Breast epithelium (tissue), 4 donors: ENCODE measurements at regions not wholly inside any gene's neighbourhood (a gene's known extent, or its start where the extent isn't known, plus 50 kb on each side); places are given as distances from the start of the nearest gene placed in this dataset.

ENCODE experiments used
- DNase-seq, 2 donors: peaks; one replicate each; pipeline ENCODE4 v3.0.0-alpha.2; 2019; ENCODE audit warnings: low spot score in 2 of 2
- H3K27ac ChIP-seq, 2 donors: fragments of 200-600 bp; sonication (generic) in 1 of 2; one replicate each; pipeline ENCODE4 v1.5.1; 2016 to 2019; ENCODE audit warnings: mild to moderate bottlenecking in 1 of 2
- H3K27me3 ChIP-seq, 2 donors: fragments of 200-600 bp; sonication (generic) in 1 of 2; one replicate each; pipeline versions ENCODE4 v1.5.1 to v1.6.0; 2017 to 2019; ENCODE audit warnings: control low read depth in 1 of 2, mild to moderate bottlenecking in 1 of 2
- H3K36me3 ChIP-seq: fragments of 200-600 bp; one replicate; pipeline ENCODE4 v1.5.1; 2019
- H3K4me1 ChIP-seq, 2 donors: fragments of 200-600 bp; sonication (generic); one replicate each; pipeline ENCODE4 v1.5.1; 2016 to 2019; ENCODE audit warnings: control low read depth in 1 of 2
- H3K4me3 ChIP-seq, 3 donors: fragments of 200-600 bp; sonication (generic); 1 replicate in 2 of 3; 2 replicates in 1 of 3; pipeline ENCODE4 v1.5.1; 2016 to 2019; ENCODE audit warnings: mild to moderate bottlenecking in 3 of 3, moderate library complexity in 2 of 3
- H3K9me3 ChIP-seq, 2 donors: fragments of 200-600 bp; sonication (generic) in 1 of 2; one replicate each; pipeline ENCODE4 v1.5.1; 2016 to 2019; ENCODE audit warnings: control low read depth in 1 of 2
- CTCF ChIP-seq, 3 donors: fragments of 450-650 bp; IDR thresholded peaks; one replicate each; pipeline ENCODE4 v1.5.1; 2016 to 2017; ENCODE audit warnings: antibody characterized with exemption in 3 of 3, mild to moderate bottlenecking in 3 of 3, moderate library complexity in 3 of 3
- POLR2A ChIP-seq: fragments of 450-650 bp; IDR thresholded peaks from one replicate; pipeline ENCODE4 v1.6.1; 2016; ENCODE audit warnings: antibody characterized with exemption, mild to moderate bottlenecking, moderate library complexity
- POLR2AphosphoS5 ChIP-seq, 3 donors: sonication (generic); formaldehyde crosslinking; IDR thresholded peaks; one replicate each; pipeline ENCODE4 v1.6.1; 2017; ENCODE audit warnings: antibody characterized with exemption in 3 of 3
- intact Hi-C: fragments of 100-400 bp; cut with DNase I; formaldehyde crosslinking; loops from one replicate; pipeline ENCODE4 v1.15.1; 2023; ENCODE audit warnings: low total_unique reads

GRCh38 chr4:13844740-13845139 is 217.2 kb upstream of the BOD1L1 start:
- Histone ChIP-seq H3K4me3 (no peak overlapping the region), H3K27ac (no peak overlapping the region), H3K4me1 (no peaks in the 10 kb centered on the region), H3K27me3 (no peaks in the 10 kb centered on the region), H3K36me3 (no peaks in the 10 kb centered on the region), H3K9me3 (no peaks in the 10 kb centered on the region)
- intact Hi-C loops, result no loop called here
- DNase-seq, result no peak
- TF ChIP-seq POLR2AphosphoS5 (IDR thresholded peaks at IDR 0.05) (no peak), CTCF (IDR thresholded peaks at IDR 0.05) (no peak), POLR2A (no peak)

- H3K4me3 ChIP-seq, result no peak overlapping the region
- H3K4me1 ChIP-seq, result no peaks in the 10 kb centered on the region
- no peaks in the 10 kb centered on the region for H3K9me3 ChIP-seq
- H3K27ac ChIP-seq, result no peak overlapping the region
- no peak for DNase-seq
- intact Hi-C loops, result no loop called here
- no peak for TF ChIP-seq CTCF (IDR thresholded peaks at IDR 0.05)
- H3K27me3 ChIP-seq, result no peaks in the 10 kb centered on the region
- no peaks in the 10 kb centered on the region for H3K36me3 ChIP-seq
Measured at GRCh38 chr4:13849778-13850177, 222.3 kb upstream of the BOD1L1 start.

- Histone ChIP-seq H3K9me3 (no peaks in the 10 kb centered on the region), H3K36me3 (no peaks in the 10 kb centered on the region), H3K4me3 (no peak overlapping the region), H3K27me3 (no peaks in the 10 kb centered on the region), H3K4me1 (no peaks in the 10 kb centered on the region), H3K27ac (no peak overlapping the region)
- DNase-seq, result no peak
- no peak for TF ChIP-seq POLR2A
- TF ChIP-seq CTCF (IDR thresholded peaks at IDR 0.05), result no peak
- TF ChIP-seq POLR2AphosphoS5 (IDR thresholded peaks at IDR 0.05), result no peak
- intact Hi-C loops, result no loop called here
Measured at GRCh38 chr4:13851085-13851940, 223.8 kb upstream of the BOD1L1 start.

GRCh38 chr4:13852411-13852810 is 224.9 kb upstream of the BOD1L1 start:
- intact Hi-C loops, result no loop called here
- Histone ChIP-seq H3K27me3 (no peaks in the 10 kb centered on the region), H3K4me1 (no peaks in the 10 kb centered on the region), H3K4me3 (no peak overlapping the region), H3K9me3 (no peaks in the 10 kb centered on the region), H3K27ac (no peak overlapping the region), H3K36me3 (no peaks in the 10 kb centered on the region)
- TF ChIP-seq CTCF (IDR thresholded peaks at IDR 0.05) (no peak), POLR2AphosphoS5 (IDR thresholded peaks at IDR 0.05) (no peak), POLR2A (no peak)
- DNase-seq, result no peak

GRCh38 chr4:13856387-13856786 is 228.9 kb upstream of the BOD1L1 start:
- intact Hi-C loops, result no loop called here
- H3K4me3 ChIP-seq, result no peak overlapping the region
- DNase-seq, result no peak
- TF ChIP-seq POLR2A (no peak), CTCF (IDR thresholded peaks at IDR 0.05) (no peak), POLR2AphosphoS5 (IDR thresholded peaks at IDR 0.05) (no peak)
- H3K36me3 ChIP-seq, result no peaks in the 10 kb centered on the region
- no peaks in the 10 kb centered on the region for H3K9me3 ChIP-seq
- H3K4me1 ChIP-seq, result no peaks in the 10 kb centered on the region
- no peaks in the 10 kb centered on the region for H3K27me3 ChIP-seq
- no peak overlapping the region for H3K27ac ChIP-seq
